Suppressor macrophage (primary cell): ENCODE measurements at regions not wholly inside any gene's neighbourhood (a gene's known extent, or its start where the extent isn't known, plus 50 kb on each side); places are given as distances from the start of the nearest gene placed in this dataset.

ENCODE experiments used
- DNase-seq, 4 experiments: peaks; one replicate each; pipeline ENCODE4 v3.0.0-alpha.2; 2020 to 2022

GRCh38 chr5:2139478-2139877 is 256.8 kb upstream of the IRX4 start:
- no peak for DNase-seq

GRCh38 chr5:2138896-2139295 is 256.2 kb upstream of the IRX4 start:
- DNase-seq, result no peak

- DNase-seq, result no peak
Observed at GRCh38 chr5:2137444-2138050, 254.8 kb upstream of the IRX4 start.

GRCh38 chr5:2136728-2137333 is 254.1 kb upstream of the IRX4 start:
- DNase-seq, result peak in 1 of 4 experiments; percentile 1

GRCh38 chr5:2135833-2136232 is 253.1 kb upstream of the IRX4 start:
- no peak for DNase-seq

GRCh38 chr5:2135354-2135753 is 252.6 kb upstream of the IRX4 start:
- DNase-seq, result no peak

- no peak for DNase-seq
Observed at GRCh38 chr5:2134543-2135292, 252.0 kb upstream of the IRX4 start.

GRCh38 chr5:2133936-2134335 is 251.2 kb upstream of the IRX4 start:
- no peak for DNase-seq

- no peak for DNase-seq
Observed at GRCh38 chr5:2133080-2133479, 250.4 kb upstream of the IRX4 start.

- no peak for DNase-seq
Observed at GRCh38 chr5:2132497-2132847, 249.7 kb upstream of the IRX4 start.

- DNase-seq, result no peak
Observed at GRCh38 chr5:2131826-2132496, 249.2 kb upstream of the IRX4 start.

- no peak for DNase-seq
Observed at GRCh38 chr5:2131196-2131595, 248.5 kb upstream of the IRX4 start.

- DNase-seq, result no peak
Observed at GRCh38 chr5:2130361-2130760, 247.6 kb upstream of the IRX4 start.

- no peak for DNase-seq
Observed at GRCh38 chr5:2129568-2130272, 247.0 kb upstream of the IRX4 start.

- no peak for DNase-seq
Observed at GRCh38 chr5:2128686-2129355, 246.1 kb upstream of the IRX4 start.

- DNase-seq, result no peak
Observed at GRCh38 chr5:2126512-2126911, 243.8 kb upstream of the IRX4 start.

- no peak for DNase-seq
Observed at GRCh38 chr5:2125901-2126265, 243.2 kb upstream of the IRX4 start.

- DNase-seq, result no peak
Observed at GRCh38 chr5:2125171-2125900, 242.6 kb upstream of the IRX4 start.

GRCh38 chr5:2124434-2125170 is 241.9 kb upstream of the IRX4 start:
- DNase-seq, result no peak

- no peak for DNase-seq
Observed at GRCh38 chr5:2123874-2124273, 241.1 kb upstream of the IRX4 start.

- no peak for DNase-seq
Observed at GRCh38 chr5:2120361-2120760, 237.6 kb upstream of the IRX4 start.
